Heart left ventricle (tissue), 16 donors: ENCODE measurements at regions not wholly inside any gene's neighbourhood (a gene's known extent, or its start where the extent isn't known, plus 50 kb on each side); places are given as distances from the start of the nearest gene placed in this dataset.
"Not testable (repeated sequence)": the region's sequence is repeated elsewhere in the genome, so short reads cannot be mapped to it uniquely, and the experiment has no call there.

Source experiments
- ATAC-seq, 4 donors: fragments of 200-7000 bp; cut with Tn5 transposase; one replicate each; pipeline ENCODE4 v1.9.1; 2020 to 2022; ENCODE audit warnings: moderate library complexity in 4 of 4, mild to moderate bottlenecking in 3 of 4, moderate number of reproducible peaks in 1 of 4
- DNase-seq, 5 donors: peaks; one replicate each; pipeline ENCODE4 v3.0.0-alpha.2; 2020
- H3K27ac ChIP-seq, 12 donors: fragments of 200-600 bp; sonication (generic) in 4 of 12; one replicate each; pipeline versions ENCODE4 v1.5.0 to v1.8.0; 2016 to 2022; ENCODE audit warnings: mild to moderate bottlenecking in 2 of 12
- H3K27me3 ChIP-seq, 9 donors: fragments of 200-600 bp; sonication (generic) in 2 of 9; one replicate each; pipeline versions ENCODE4 v1.5.1 to v1.8.0; 2016 to 2022; ENCODE audit warnings: mild to moderate bottlenecking in 3 of 9
- H3K36me3 ChIP-seq, 9 donors: fragments of 200-600 bp; sonication (generic) in 2 of 9; one replicate each; pipeline versions ENCODE4 v1.5.0 to v1.8.0; 2018 to 2022; ENCODE audit warnings: mild to moderate bottlenecking in 2 of 9
- H3K4me1 ChIP-seq, 12 donors: fragments of 200-600 bp; sonication (generic) in 4 of 12; one replicate each; pipeline versions ENCODE4 v1.5.0 to v1.8.0; 2016 to 2022; ENCODE audit warnings: mild to moderate bottlenecking in 3 of 12
- H3K4me3 ChIP-seq, 12 donors: fragments of 200-600 bp; sonication (generic) in 4 of 12; one replicate each; pipeline versions ENCODE4 v1.5.0 to v1.8.0; 2017 to 2022; ENCODE audit warnings: mild to moderate bottlenecking in 9 of 12, moderate library complexity in 4 of 12
- H3K9me3 ChIP-seq, 12 donors: fragments of 200-600 bp; sonication (generic) in 4 of 12; one replicate each; pipeline versions ENCODE4 v1.5.0 to v1.8.0; 2016 to 2022; ENCODE audit warnings: mild to moderate bottlenecking in 1 of 12
- CTCF ChIP-seq, 12 donors: fragments of 200-600 bp; sonication (generic) in 4 of 12; IDR thresholded peaks; one replicate each; pipeline versions ENCODE4 v1.5.0 to v1.8.0; 2018 to 2022; ENCODE audit warnings: antibody characterized with exemption in 12 of 12, mild to moderate bottlenecking in 5 of 12
- POLR2A ChIP-seq, 2 donors: fragments of 450-650 bp; IDR thresholded peaks; one replicate each; pipeline ENCODE4 v1.6.1; 2017; ENCODE audit warnings: antibody characterized with exemption in 2 of 2, mild to moderate bottlenecking in 2 of 2, moderate library complexity in 2 of 2
- WGBS, 4 donors: extraction: QIAGEN DNeasy Blood & Tissue Kit in 2 of 4; methylation state at CpG; one replicate each; pipeline versions ENCODE4 v1.1.5 to v1.1.7; 2013 to 2018; 5-methylcytosine and 5-hydroxymethylcytosine counted together
- intact Hi-C, 10 donors: fragments of 100-400 bp; cut with DNase I; formaldehyde crosslinking; loops; one replicate each; pipeline versions ENCODE4 v1.11.1 to v1.14.2; 2022
- donor health status: ischemic (EF 13 %, LVEDD 7.1; RV severe dilation, severe dysfunction).
- donor health status: healthy with polysubstance abuse.
- donor health status: DM: no; HTN: yes; CAD: no.
- donor health status: DM: no; HTN: no; CAD: no.
- donor health status: ischemic (EF 25% LVEDD 6.9; RV normal size, moderate dysfunction).
- donor health status: ischemic (EF 25% LVEDD 5.7; RV mildly dilated, moderate dysfunction).
- donor health status: healthy.
- donor health status: DM: yes; HTN: yes; CAD: no.
- donor health status: ischemic (EF 35%, LVEDD 5.7; RV mildly dilated, moderate dysfunction).
- donor health status: nonischemic (EF 11% LVEDD 7.7; RV severe dilation, severe dysfunction).
- donor health status: DM: yes; HTN: yes; CAD: no.
- donor health status: PGD.
- donor health status: ischemic (EF 29% LVEDD 5.4; RV normal size, mild dysfunction).
- donor health status: nonischemic (EF 23%, LVEDD 6.1; RV moderate dilation, normal function).

DNA sequence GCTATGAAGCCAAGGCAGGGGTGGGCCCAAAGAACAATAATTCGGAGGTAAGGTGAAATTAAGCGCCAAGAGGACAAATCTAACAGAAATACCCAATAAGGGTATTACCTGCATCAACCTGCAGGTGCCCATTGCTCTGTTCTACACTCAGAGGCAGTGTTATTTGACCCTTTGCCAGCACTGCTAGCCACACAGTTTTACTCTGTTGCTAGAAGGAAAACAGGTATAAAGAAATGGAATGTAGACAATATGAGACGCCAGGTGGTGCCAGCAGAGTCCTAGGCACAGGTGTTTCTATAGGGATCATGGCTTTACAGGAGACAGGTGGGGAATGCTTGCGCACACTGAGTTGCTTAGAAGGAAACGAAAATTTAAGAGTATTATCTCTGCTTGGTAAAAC is 201.3 kb downstream of the HTR1A start:
- WGBS, 4 donors: 72 to 82% (median 75%) methylated on average over 5 of the region's 5 CpGs
- Histone ChIP-seq H3K27ac (no peak overlapping the region), H3K36me3 (no peaks in the 10 kb centered on the region), H3K9me3 (no peaks in the 10 kb centered on the region), H3K27me3 (no peaks in the 10 kb centered on the region), H3K4me1 (no peaks in the 10 kb centered on the region), H3K4me3 (no peak overlapping the region)
- intact Hi-C loops: no loop called here
- no peak for DNase-seq
- TF ChIP-seq POLR2A (IDR thresholded peaks at IDR 0.05): no peak
- no peak for TF ChIP-seq CTCF (IDR thresholded peaks at IDR 0.05)
- no peak for ATAC-seq

DNA sequence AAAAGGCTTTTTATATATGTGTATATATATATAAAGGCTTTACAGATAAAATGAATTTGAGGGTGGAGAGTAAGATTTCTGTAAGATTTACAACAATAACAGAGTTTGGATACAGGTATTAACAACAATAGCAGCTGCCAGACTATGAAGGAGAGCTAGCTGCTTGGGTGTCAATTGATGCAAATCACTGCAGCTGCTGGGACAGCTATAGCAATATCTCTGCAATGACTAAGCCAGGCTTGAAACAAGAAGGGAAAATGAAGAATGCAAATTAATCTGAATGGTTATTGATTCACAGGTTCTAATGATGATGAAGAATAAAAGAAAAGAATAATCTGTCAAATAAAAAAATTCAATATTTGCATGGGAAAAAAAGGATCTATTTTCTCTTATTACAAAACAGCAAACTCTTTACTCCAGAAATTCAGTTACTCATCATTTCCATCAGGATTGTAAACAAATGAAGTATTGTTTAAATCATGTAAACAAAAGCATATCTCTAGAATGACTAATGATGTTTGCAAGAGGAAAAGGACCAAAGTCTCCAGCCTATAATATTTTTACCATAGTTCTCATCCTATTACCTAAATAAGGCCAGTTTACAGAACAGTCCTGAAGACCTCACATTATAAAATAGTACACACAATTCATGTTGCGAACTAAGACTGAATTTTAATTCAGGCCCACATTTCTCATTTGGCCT is 219.0 kb downstream of the HTR1A start:
- DNase-seq (no peak), ATAC-seq (no peak)
- H3K4me3 ChIP-seq: no peak overlapping the region
- no peaks in the 10 kb centered on the region for H3K36me3 ChIP-seq
- no peaks in the 10 kb centered on the region for H3K27me3 ChIP-seq
- H3K27ac ChIP-seq: no peak overlapping the region
- TF ChIP-seq CTCF (IDR thresholded peaks at IDR 0.05) (no peak), POLR2A (IDR thresholded peaks at IDR 0.05) (no peak)
- WGBS, 4 donors: 67 to 94% (median 92%) methylated on average over 1 of the region's 1 CpG
- intact Hi-C loops: no loop called here
- peaks cover 0 to 16% (median 0%) of the 10 kb centered on the region in 12 donors for H3K9me3 ChIP-seq
- no peaks in the 10 kb centered on the region for H3K4me1 ChIP-seq

- ATAC-seq, H3K9me3 ChIP-seq, DNase-seq, H3K36me3 ChIP-seq, H3K4me1 ChIP-seq, H3K27me3 ChIP-seq, H3K4me3 ChIP-seq, intact Hi-C loops, H3K27ac ChIP-seq: not testable (repeated sequence)
- WGBS, 4 donors: 74 to 80% (median 77%) methylated on average over 5 of the region's 5 CpGs
Measured at GRCh38 chr5:63732880-63733279, 229.4 kb downstream of the HTR1A start.

DNA sequence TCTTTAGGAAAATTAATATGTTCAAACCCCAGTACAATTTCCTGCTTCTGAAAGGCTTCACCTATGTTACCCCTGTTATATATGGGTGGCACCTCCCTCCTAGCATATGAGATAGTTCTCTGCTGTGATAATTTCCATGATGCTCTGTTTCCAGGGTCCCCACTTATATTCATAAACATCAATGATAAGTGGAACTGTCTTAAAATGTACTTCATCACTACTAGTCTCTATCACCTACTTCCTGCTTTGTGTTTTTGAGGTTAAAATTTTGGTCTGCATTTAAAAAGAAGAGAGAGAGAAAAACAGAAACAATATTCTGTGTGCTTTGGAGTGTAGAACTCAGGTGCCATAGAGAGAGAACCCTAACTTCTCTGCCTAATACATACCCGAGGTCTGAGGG is 234.7 kb downstream of the HTR1A start:
- Histone ChIP-seq H3K9me3 (peaks cover 0 to 2% (median 0%) of the 10 kb centered on the region in 12 donors), H3K27ac (no peak overlapping the region), H3K27me3 (no peaks in the 10 kb centered on the region), H3K36me3 (no peaks in the 10 kb centered on the region), H3K4me3 (no peak overlapping the region), H3K4me1 (no peaks in the 10 kb centered on the region)
- intact Hi-C loops: no loop called here
- TF ChIP-seq CTCF (IDR thresholded peaks at IDR 0.05) (no peak), POLR2A (IDR thresholded peaks at IDR 0.05) (no peak)
- DNase-seq: no peak
- WGBS, 4 donors: 53 to 60% (median 57%) methylated on average over 1 of the region's 1 CpG
- no peak for ATAC-seq

- no peaks in the 10 kb centered on the region for H3K27me3 ChIP-seq
- no peaks in the 10 kb centered on the region for H3K9me3 ChIP-seq
- intact Hi-C loops: no loop called here
- H3K4me3 ChIP-seq: no peak overlapping the region
- WGBS, 4 donors: 57 to 69% (median 61%) methylated on average over 2 of the region's 2 CpGs
- H3K4me1 ChIP-seq: no peaks in the 10 kb centered on the region
- H3K27ac ChIP-seq: no peak overlapping the region
- ATAC-seq (no peak), DNase-seq (no peak)
- TF ChIP-seq POLR2A (IDR thresholded peaks at IDR 0.05): no peak
- no peak for TF ChIP-seq CTCF (IDR thresholded peaks at IDR 0.05)
- no peaks in the 10 kb centered on the region for H3K36me3 ChIP-seq
Measured at GRCh38 chr5:63726496-63726895, 235.7 kb downstream of the HTR1A start.
